RWPE2 (cell line): ENCODE measurements at regions not wholly inside any gene's neighbourhood (a gene's known extent, or its start where the extent isn't known, plus 50 kb on each side); places are given as distances from the start of the nearest gene placed in this dataset.

Experiments
- ATAC-seq: fragments of 200-7000 bp; cut with Tn5 transposase; 3 replicates; pipeline ENCODE4 v1.9.1; 2021; ENCODE audit warnings: low read depth
- DNase-seq: peaks from one replicate; pipeline ENCODE4 v3.0.0-alpha.2; 2020; ENCODE audit warnings: low spot score
- H3K27ac ChIP-seq: fragments of 450-650 bp; 2 replicates; pipeline ENCODE4 v1.5.1; 2017; ENCODE audit warnings: mild to moderate bottlenecking; ENCODE audit not compliant: poor library complexity, severe bottlenecking
- H3K27me3 ChIP-seq: fragments of 250-450 bp; sonication (Bioruptor Pico); 2 replicates; pipeline ENCODE4 v1.5.1; 2021; ENCODE audit warnings: mild to moderate bottlenecking, moderate library complexity; ENCODE audit not compliant: insufficient read depth, poor library complexity, severe bottlenecking
- H3K36me3 ChIP-seq: fragments of 250-450 bp; sonication (Bioruptor Pico); 2 replicates; pipeline ENCODE4 v1.5.1; 2020; ENCODE audit warnings: low read depth, mild to moderate bottlenecking, moderate library complexity
- H3K4me1 ChIP-seq: fragments of 250-450 bp; sonication (Bioruptor Pico); 2 replicates; pipeline ENCODE4 v1.5.1; 2021; ENCODE audit warnings: mild to moderate bottlenecking, moderate library complexity; ENCODE audit not compliant: insufficient read depth, poor library complexity, severe bottlenecking
- H3K4me3 ChIP-seq: fragments of 250-450 bp; sonication (Bioruptor Pico); 2 replicates; pipeline ENCODE4 v1.5.1; 2021; ENCODE audit warnings: mild to moderate bottlenecking, moderate library complexity; ENCODE audit not compliant: severe bottlenecking
- H3K9me3 ChIP-seq: fragments of 250-450 bp; sonication (Bioruptor Pico); 2 replicates; pipeline ENCODE4 v1.5.1; 2021; ENCODE audit warnings: mild to moderate bottlenecking, moderate library complexity; ENCODE audit not compliant: severe bottlenecking
- CTCF ChIP-seq: fragments of 450-650 bp; IDR thresholded peaks from one replicate; pipeline ENCODE4 v1.5.1; 2017; ENCODE audit warnings: mild to moderate bottlenecking, moderate library complexity; ENCODE audit not compliant: poor library complexity, severe bottlenecking

DNA sequence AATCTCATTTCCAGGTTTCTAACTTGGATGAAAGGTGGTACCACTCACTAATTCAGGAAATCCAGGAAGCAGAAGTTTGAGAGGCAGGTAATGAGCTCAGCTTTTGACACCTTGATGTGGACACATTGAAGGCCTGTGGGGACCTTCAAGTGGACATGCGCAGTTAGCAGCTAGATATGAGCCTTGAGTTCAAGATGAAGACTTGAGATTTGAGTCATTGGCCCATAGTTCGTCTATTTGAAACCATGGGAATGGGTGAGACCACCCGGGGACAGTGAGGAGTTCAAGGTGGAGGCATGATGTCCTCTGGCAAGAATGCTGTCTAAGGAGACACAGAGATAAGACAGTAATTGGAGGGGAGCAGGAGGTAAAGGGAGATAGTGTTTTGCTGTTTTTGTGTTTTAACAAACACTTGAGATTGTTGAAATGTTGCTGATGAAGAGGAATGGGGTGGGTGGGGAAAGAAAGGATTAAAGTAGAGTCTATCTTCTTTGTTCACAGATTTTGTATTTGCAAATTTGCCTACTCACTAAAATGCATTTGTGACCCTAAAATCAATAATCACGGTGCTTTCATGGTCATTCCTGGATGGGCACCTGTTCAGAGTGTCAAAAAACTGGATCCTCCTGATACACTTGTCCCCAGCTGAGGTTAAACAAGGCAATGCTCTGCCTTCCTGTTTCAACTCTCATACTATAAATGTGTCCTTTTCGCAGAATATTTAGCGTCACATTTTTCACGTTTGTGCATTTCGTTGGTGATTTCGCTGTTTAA is 69.5 kb upstream of the PLXNC1 start:
- ATAC-seq (no peak), DNase-seq (no peak)
- Histone ChIP-seq H3K9me3 (no peaks in the 10 kb centered on the region), H3K27ac (no peak overlapping the region), H3K4me3 (no peak overlapping the region), H3K4me1 (no peaks in the 10 kb centered on the region), H3K27me3 (no peaks in the 10 kb centered on the region), H3K36me3 (no peaks in the 10 kb centered on the region)
- TF ChIP-seq CTCF: no peak

DNA sequence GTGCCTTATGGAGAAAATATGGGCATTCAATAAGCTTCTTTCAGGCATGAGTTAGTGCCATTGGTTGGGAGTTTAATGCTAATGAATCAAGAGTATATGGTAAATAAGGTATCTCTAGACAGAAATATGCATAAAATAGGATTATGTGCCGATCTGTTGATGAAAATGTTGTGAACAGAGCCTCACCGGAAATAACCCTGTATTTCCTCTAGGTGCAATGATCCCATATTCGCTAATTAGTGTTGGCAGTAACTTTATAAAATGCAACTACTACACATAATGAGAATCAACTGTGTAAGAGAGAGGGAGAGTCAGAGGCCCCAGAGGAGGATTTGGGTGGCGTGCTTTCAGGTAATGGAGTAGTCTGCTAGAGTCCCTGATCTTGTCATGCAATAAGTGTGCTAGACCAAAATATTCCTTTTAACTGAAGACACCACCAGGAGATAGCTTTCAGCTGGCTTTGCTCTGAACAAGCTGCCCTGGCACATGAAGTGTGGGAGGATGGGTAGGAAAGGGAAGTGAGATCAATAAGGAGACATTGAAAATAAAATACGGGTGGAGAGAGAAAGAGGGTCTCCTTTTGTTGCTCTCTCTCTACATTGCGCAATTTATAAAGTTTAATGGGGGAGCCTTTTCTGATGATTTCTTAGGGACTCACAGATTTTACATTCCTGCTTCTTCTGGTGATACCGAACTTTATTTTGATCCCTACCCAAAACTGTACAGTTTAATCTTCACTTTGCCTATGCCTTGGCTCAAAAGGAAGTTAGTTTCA is 68.6 kb upstream of the PLXNC1 start:
- no peaks in the 10 kb centered on the region for H3K27me3 ChIP-seq
- ATAC-seq: no peak
- H3K4me1 ChIP-seq: no peaks in the 10 kb centered on the region
- no peaks in the 10 kb centered on the region for H3K36me3 ChIP-seq
- H3K9me3 ChIP-seq: no peaks in the 10 kb centered on the region
- no peak overlapping the region for H3K4me3 ChIP-seq
- no peak for DNase-seq
- H3K27ac ChIP-seq: no peak overlapping the region
- no peak for TF ChIP-seq CTCF

DNA sequence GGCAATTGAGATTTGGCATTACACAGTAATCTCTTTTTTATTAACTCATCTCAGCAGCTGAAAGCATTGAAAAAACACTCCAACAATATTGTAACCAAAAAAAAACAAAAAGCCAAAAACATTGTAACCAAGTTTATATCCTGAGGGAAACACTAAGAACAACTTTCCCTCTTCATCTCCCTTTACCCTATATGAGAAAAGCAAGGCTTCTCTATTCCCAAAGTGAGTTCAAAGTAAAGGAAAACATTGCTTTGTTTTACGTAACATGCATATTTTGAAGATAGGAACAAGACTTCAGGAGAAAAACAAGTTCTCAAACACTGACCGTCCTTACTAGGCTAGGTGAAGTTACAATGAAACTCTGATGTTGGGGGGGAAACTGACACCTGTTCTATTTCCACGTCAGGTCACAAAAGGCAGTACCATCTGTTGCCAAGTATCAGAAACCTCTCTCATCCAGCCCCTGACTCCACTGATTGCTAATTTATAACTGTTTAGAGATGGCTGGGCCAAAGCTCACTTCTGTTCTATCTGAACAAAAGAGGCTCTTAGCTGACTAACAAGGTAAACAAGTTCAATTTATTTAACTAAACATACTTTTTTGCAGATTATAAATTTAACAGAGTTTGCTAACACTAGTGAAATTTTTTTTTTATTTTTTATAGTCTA is 67.9 kb upstream of the PLXNC1 start:
- Histone ChIP-seq H3K4me3 (no peak overlapping the region), H3K27ac (no peak overlapping the region), H3K36me3 (no peaks in the 10 kb centered on the region), H3K27me3 (no peaks in the 10 kb centered on the region), H3K9me3 (no peaks in the 10 kb centered on the region), H3K4me1 (no peaks in the 10 kb centered on the region)
- ATAC-seq: no peak
- DNase-seq: no peak
- no peak for TF ChIP-seq CTCF

DNA sequence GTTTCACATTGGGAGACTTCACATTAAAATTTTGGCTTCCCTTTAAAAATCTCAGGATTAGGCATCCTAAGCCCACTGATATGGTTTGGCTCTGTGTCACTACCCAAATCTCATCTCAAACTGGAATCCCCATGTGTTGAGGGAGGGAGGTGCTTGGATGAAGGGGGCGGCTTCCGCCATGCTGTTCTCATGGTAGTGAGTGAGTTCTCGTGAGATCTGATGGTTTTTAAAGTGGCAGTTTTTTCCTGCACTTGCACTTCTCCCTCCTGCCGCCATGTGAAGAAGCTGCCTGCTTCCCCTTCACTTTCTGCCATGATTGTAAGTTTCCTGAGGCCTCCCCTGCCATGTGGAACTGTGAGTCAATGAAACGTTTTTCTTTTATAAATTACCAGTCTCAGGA is 65.7 kb upstream of the PLXNC1 start:
- no peaks in the 10 kb centered on the region for H3K27me3 ChIP-seq
- no peak for ATAC-seq
- DNase-seq: no peak
- H3K4me1 ChIP-seq: no peaks in the 10 kb centered on the region
- no peak for TF ChIP-seq CTCF
- H3K4me3 ChIP-seq: no peak overlapping the region
- H3K36me3 ChIP-seq: no peaks in the 10 kb centered on the region
- no peaks in the 10 kb centered on the region for H3K9me3 ChIP-seq
- no peak overlapping the region for H3K27ac ChIP-seq
